HG03378 (cell line): ENCODE measurements at regions not wholly inside any gene's neighbourhood (a gene's known extent, or its start where the extent isn't known, plus 50 kb on each side); places are given as distances from the start of the nearest gene placed in this dataset.
A peak's percentile ranks its signal among the peaks of the same experiment; 100 is the strongest.
"Not testable (repeated sequence)": the region's sequence is repeated elsewhere in the genome, so short reads cannot be mapped to it uniquely, and the experiment has no call there.

Source experiments
- ATAC-seq: cut with Tn5 transposase; IDR thresholded peaks from one replicate; pipeline ENCODE4 v1.9.1; 2021; ENCODE audit warnings: mild to moderate bottlenecking, moderate library complexity; ENCODE audit not compliant: unreplicated experiment

DNA sequence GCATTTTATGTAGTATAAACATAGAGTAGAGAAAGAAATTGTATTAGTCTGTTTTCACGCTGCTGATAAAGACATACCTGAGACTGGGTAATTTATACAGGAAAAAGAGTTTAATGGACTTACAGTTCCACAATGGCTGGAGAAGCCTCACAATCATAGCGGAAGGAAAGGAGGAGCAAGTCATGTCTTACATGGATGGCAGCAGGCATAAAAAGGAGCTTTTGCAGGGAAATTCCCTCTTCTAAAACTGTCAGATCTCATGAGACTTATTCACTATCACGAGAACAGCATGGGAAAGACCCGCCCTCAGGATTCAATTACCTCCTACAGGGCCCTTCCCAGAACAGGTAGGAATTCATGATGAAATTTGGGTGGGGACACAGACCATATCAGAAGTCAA is 98.1 kb downstream of the ARRDC3 start:
- not testable (repeated sequence) for ATAC-seq

DNA sequence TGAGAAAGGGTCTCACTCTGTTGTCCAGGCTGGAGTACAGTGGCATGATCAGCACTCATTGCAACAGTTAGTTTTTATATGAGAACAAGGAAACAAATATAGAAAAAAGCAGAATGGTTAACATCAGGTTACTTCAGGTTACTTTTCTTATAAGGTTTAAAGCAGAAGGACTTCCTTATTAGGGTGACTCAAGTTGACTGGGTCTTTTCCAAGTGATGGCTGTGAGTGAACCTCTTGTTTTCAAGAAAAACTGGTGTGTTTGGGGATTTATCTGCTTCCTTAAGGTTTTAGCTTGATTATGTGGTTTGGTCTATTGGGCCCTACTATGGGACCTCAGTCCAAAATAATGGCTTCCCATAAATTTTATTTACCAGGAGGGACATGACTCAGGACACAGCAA is 99.2 kb downstream of the ARRDC3 start:
- no peak for ATAC-seq

DNA sequence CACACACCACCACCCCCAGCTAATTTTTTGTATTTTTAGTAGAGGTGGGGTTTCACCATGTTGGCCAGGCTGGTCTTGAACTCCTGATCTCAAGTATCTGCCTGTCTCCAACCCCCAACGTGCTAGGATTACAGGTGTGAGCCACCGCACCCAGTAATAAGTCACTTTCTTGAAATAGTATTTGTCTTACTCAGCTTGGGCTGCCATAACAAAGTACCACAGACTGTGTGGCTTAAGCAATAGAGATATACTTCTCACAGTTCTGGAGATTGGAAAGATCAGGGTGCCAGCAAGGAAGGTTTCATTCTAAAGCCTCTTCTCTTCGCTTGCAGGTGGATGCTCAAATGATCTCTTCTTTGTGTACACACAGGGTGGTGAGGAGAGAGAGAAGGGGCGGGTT is 99.8 kb downstream of the ARRDC3 start:
- ATAC-seq, result no peak

DNA sequence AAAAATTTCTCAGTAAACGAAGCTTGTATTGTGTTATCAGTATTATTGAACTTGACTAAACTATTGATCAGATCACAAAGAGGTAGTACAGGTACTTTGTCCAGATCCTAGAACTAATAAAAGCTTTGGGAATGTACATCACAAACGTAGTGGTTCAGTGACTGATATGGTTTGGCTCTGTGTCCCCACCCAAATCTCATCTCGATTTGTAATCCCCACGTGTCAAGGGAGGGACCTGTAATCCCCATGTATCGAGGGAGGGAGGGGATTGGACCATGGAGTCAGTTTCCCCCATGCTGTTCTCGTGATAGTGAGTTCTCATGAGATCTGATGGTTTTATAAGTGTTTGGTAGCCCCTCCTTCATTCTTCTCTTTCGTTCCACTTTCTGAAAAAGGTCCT is 100.9 kb downstream of the ARRDC3 start:
- no peak for ATAC-seq

DNA sequence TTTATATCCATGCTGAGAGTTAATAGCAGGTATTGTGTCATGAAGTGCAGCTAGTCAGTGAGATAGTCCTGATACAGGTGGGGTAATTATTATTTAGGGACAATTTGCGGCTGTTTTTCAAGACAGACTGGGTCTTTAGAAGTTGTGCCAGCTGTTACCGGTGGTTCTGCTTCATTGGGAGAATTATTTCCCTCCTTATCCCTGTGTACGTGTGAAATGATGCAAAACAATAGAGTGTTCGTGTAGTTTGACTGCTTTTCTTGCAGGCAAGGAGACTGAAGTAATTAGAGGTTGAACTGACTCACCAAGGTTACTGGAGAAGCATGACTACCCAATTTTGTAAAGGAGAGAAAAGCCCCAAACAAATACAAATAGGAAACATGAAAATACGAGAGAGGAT is 101.7 kb downstream of the ARRDC3 start:
- ATAC-seq, result no peak

DNA sequence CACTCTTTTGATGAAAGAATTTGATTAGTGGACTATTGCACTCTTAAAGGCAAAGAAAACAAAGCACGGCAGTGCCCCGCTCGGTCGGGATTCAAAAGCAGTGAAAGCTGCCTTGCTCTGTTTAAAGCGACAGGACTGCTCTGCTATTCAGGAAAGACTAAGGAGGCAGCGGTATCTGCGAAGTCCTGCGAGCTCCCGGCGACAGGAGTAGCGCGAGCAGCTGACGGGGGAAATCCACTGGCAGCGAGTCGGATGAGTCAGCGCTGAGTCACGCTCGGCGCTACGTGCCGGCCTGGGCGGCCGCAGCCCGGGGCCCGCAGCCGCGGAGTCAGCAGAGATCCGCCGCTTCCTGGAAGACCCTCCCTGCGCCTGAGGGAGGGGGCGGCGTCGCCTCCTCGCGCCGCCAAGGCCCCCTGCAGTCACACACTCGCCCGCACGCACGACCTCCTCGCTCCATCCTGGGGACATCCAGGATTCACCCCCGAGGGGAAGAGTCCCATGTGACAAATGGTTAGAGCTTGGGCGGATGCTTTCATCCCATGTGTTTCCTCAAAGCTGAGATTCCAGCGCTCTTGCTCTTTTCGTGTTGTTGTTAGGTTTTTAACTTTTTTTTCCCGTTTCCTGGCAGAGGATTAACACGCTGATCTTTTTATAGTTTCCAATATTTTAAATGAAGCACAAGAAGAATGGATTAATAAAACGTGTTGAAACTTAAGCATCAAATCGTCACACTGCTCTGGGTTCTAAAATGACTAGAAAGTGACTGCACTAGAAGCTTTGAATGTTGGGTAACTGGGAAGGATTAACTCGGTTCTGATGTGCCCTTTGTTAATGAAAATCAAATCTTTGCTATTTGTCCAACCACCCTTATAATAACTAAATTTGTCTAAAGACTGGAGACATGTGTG is 102.5 kb downstream of the ARRDC3 start:
- peak; percentile 91 for ATAC-seq

DNA sequence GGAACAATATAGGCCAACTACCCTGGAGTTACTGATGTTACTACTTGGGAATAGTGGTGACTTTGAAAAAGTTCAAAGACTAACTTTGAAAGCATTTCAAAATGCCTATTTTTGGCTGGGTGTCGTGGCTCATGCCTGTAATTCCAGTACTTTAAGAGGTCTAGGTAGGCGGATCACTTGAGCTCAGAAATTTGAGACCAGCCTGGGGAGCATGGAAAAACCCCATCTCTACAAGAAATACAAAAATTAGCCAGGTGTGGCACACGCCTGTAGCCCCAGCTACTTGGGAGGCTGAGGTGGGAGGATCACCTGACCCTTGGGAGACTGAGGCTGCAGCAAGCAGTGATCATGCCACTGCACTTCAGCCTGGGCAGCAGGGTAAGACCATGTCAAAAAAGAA is 105.3 kb downstream of the ARRDC3 start:
- no peak for ATAC-seq

DNA sequence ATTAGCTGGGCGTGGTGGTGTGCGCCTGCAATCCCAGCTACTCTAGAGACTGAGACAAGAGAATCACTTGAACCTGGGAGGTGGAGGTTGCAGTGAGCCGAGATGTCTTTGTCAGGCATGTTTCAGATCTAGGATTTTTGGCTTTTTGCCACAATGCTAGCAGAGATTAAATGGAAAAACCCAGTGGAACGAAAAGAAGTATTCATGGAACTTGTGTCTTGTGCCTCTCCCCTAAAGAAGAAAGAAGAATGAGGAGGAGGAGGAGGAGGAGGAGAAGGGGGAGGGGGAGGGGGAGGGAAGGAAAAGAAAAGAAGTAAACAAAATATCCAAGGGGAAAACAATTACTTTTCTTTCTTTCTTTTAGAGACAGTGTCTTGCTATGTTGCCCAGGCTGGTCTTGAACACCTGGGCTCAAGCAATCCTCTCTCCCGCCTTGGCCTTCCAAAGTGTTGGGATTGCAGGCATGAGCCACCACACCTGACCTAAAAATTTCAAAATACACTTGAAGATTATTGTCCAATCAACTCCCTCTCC is 106.0 kb downstream of the ARRDC3 start:
- ATAC-seq, result no peak

DNA sequence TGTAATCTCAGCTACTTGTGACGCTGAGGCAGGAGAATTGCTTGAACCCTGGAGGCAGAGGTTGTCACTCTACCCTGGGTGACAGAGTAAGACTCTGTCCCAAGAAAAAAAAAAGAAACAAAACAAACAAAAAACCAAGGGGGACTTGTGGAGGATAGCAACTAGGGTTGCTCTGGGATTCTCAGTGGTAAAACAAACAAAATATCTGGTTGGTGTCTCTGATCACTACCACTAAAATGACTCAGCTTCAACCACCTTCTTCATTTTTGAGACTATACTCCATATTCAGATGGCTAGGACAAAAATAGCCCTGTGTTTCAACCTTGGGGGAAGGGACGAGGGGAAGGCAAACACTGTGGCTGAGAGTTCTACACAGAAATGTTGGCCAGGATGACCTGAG is 110.3 kb downstream of the ARRDC3 start:
- ATAC-seq, result peak; percentile 96

DNA sequence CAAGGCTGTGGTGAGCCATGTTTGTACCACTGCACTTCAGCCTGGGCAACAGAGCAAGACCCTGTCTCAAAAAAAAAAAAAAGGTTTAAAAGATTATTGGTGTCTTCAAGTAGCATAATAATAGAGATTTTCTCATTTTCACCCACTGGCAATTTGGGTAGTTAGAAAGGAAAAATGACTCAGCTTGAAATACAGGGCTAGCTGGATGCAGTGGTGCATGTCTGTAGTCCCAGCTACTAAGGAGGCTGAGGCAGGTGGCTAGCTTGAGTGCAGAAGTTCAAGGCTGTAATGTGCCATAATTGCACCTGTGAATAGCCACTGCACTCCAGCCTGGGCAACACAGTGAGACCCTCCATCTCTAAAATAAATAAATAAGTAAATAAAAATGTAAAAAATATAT is 111.1 kb downstream of the ARRDC3 start:
- peak; percentile 57 for ATAC-seq

DNA sequence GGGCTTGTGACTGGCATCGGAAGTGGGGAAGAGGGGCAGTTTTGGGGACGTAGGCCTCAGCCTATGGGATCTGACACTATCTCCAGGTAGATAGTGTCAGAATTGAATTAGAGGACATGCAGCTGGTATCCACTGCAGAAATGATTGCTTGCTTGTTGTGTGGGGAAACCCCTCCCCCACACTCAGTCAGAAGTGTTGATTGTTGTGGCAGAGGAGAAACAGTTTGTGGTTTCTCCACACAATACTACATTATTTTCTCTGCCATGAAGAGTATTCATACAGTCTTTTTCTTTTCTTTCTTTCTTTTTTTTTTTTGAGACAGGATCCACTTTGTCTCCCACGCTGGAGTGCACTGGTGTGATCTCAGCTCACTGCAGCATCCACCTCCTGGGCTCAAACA is 113.9 kb downstream of the ARRDC3 start:
- no peak for ATAC-seq

DNA sequence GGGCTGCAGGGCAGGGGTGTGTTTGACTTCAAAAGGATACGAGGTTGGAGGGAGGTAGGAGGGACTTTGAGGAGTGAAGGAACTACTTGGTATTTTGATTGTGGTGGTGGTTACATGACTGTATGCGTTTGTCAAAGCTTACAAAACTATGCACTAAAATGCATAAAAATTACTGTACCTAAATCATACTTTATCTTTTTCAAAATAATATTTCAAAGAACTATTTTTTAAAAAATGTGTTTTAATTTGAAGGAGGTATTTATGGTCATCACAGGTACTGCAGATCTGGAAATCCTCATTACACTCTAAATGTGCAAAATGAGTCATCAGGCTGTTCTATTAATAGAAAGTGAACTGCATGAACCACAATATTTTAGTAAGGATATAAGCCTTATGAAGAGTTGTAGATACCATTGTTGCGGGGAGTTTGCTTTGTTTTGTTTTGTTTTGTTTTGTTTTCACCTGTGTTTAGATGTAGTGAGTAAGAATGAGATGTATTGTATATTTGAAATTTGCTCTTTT is 116.9 kb downstream of the ARRDC3 start:
- ATAC-seq, result peak; percentile 79

DNA sequence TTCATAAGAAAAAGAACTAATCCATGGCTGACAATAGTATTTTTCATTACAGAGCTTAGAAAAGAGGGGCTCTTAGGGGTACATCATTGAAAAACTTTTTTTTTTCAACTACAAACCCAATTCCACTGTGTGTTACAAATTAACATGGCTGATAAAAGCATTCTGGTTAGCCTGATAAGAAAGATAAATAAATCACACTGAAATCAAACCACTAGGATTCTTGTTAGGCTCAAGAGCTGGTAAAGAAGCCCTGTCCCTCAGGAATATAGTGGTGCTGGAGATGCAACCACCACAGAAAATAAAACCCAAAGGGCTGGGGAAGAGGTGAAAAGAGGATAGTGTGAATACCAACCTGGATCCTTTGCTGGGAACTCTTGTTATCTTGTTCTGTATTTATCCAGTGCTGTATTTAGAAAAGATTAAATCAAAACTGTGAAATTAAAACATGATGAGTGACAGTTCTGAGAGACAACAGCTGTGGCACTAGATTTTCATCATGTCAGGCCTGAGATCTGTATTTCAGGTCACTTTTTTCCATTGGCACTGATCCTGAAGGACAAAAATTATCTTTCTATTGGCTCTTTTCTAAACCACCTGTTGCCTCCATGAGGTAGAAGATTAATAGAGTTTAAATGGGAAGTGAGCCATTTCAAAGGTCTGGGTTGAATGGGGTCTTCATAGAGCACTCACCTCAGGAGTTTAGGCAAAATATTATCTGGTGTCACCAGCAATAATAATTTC is 118.6 kb downstream of the ARRDC3 start:
- ATAC-seq, result no peak

DNA sequence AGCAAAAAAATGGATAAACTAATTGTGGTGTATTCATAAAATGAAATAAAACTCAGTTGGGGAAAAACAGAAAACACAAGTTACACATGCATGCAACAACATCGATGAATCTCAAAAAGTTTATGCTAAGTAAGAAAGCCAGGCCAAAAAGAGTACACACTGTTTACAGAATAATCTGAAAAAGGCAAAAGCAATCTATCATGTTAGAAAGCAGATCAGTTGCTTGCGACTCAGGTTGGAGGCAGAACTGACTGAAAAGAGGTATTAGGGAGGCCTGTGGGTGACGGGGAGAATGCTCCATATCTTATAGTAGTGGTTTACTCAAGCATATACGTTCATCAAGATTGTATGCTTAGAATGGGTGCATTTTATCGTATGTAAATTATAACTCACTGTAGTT is 119.2 kb downstream of the ARRDC3 start:
- no peak for ATAC-seq

DNA sequence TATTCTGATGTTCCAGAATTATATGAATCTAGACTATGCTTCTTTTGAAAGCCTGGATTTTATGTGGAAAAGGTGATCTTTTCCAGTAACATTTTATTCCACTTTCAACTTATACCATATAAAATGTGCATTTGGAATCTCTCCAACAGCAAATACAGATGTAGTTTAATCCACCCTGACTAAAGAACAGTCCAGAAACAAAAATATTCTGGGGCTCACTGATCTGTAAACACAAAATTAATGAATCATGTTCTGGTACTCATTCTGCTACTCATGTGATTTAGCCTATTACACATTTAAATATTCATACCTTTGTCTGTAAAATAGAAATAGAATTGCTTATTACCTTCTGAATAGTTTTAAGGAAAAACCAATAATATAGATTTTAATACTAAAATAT is 125.8 kb downstream of the ARRDC3 start:
- no peak for ATAC-seq

DNA sequence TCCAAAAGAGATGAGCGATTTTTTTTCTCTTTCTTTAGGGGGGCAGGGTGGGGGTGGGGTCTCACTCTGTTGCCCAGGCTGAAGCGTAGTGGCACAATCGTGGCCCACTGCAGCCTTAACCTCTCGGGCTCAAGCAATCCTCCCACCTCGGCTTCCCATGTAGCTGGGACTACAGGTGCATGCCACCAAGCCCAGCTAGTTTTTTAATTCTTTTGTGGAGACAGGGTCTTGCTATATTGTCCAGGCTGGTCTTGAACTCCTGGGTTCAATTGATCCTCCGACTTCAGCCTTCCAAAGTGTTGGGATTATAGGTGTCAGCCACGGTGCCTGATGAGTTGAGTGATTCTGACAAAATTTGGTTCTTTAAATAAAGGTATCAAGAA is 127.0 kb downstream of the ARRDC3 start:
- ATAC-seq, result no peak

DNA sequence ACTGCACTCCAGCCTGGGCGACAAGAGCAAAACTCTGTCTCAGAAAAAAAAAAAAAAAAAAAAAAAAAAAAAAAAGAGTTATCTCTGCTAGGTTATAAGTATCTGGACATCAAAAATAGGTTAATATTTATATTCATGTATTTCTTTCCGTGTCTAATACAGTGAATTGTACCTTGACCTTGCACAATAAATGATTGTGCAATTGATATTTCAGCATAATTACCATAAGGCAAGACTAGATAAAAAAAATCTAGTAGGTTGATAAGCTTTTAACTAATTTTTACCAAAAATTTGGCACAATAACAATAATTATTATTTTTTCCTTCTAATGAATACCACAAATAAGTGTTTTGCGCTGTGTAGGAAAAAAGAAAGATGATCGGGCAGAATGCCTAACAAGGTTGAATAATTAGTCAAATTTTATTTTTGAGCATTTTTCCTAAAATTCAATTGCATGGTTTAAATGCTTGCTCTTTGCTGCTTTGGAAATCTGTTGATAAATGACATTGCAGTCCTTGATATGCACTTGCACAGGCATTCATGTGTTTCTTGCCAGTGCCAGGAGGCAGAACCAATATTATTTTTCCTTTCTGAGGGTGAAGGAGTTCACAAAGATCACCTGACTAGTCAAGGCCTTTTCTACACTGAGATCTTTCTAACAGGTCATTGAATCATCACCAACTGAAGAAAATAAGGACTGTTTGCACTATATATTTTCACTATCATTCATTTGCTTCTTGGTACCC is 127.5 kb downstream of the ARRDC3 start:
- no peak for ATAC-seq

DNA sequence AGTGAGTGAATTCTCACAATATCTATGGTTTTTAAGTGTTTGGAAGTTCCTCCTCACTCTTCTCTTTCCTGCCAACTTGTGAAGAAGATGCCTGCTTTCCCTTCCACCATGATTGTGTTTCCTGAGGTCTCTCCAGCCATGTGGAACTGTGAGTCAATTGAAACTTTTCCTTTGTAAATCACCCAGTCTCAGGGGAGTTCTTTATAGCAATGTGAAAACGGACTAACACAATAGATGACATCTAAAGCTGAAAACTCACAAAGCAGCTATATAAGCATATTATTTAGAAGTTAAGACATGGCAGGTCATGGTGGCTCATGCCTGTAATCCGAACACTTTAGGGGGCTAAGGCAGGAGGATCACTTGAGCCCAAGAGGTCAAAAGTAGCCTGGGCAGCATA is 130.2 kb downstream of the ARRDC3 start:
- no peak for ATAC-seq

DNA sequence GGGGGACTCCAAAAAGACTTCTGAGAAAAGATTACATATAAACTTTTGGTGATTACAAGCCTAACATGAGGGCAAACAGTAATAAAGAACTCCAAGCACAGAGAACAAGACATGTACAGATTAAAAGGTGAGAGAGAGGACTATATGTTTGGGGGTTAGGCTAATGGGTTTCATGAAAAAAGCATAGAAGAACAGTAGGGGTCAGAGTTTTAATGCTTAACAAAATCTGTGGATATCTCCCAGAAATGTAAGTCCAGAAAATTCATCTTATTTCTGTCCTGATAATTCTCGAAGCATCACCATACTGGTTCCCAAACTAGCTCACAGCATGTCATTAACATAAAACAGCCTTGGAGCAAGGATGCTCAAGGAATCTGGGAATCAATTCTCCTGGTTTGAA is 137.2 kb downstream of the ARRDC3 start:
- ATAC-seq, result no peak

DNA sequence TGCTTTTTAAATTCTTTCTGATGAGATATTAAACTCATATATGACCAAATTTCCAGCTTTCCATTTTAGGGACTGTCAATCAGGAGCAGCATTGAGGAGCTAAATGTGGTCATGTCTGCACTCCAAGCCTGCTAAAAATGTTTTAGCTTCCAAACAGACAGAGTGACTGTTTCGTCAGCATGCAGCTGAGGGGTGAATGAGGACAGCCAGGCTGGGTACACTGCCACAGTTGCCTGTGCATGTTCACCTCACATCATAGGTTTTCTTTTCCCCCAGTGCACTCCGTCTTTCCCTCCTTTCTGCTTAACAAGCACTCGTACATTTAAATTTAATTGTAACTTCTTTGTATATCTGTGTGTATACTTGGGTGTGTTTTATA is 138.1 kb downstream of the ARRDC3 start:
- no peak for ATAC-seq

DNA sequence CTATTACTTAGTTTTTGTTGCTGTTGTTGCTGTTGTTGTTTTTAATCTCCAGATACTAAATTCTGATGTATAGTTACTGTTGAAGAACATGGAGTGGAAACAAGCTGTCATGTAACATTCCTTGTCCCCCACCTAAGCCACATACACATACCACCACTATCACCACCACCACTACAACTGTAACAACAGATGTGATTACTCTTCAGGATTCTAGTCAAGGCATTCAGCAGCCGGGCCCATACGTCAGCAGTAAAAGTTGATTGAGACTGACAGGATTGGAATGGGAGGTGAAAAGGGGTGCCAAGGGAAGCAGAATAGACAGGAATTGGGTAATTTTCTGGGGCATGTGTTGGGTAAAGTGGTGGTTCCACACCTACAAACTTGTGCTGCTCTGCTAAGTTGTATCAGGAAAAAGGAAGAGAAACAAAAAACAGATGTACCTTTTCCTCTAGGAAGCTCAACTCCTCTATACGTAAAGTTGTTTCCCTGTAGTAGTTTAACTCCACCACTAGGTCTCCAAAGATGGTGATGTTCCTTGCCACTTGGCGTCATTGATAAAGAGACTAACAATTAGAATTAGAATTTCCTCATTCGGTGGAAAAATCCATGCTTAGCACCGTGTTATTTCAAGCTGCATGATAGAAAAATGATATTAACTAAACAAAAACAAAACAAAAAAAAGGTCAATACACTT is 138.6 kb downstream of the ARRDC3 start:
- no peak for ATAC-seq
